Tibial artery (tissue), 4 donors: ENCODE measurements at regions not wholly inside any gene's neighbourhood (a gene's known extent, or its start where the extent isn't known, plus 50 kb on each side); places are given as distances from the start of the nearest gene placed in this dataset.

Experiments
- DNase-seq, 2 donors: peaks; one replicate each; pipeline ENCODE4 v3.0.0-alpha.2; 2019
- H3K27ac ChIP-seq, 2 donors: fragments of 200-600 bp; sonication (generic) in 1 of 2; 1 replicate in 1 of 2; 2 replicates in 1 of 2; pipeline ENCODE4 v1.5.1; 2018 to 2019; ENCODE audit warnings: mild to moderate bottlenecking in 1 of 2
- H3K27me3 ChIP-seq, 2 donors: fragments of 200-600 bp; sonication (generic) in 1 of 2; one replicate each; pipeline versions ENCODE4 v1.5.1 to v1.6.0; 2016 to 2019
- H3K36me3 ChIP-seq, 3 donors: fragments of 200-600 bp; sonication (generic) in 2 of 3; one replicate each; pipeline ENCODE4 v1.5.1; 2016 to 2019; ENCODE audit warnings: mild to moderate bottlenecking in 2 of 3
- H3K4me1 ChIP-seq, 4 donors: fragments of 200-600 bp; sonication (generic) in 2 of 4; 1 replicate in 3 of 4; 2 replicates in 1 of 4; pipeline ENCODE4 v1.5.1; 2016 to 2019
- H3K4me3 ChIP-seq, 2 donors: fragments of 200-600 bp; sonication (generic) in 1 of 2; 1 replicate in 1 of 2; 2 replicates in 1 of 2; pipeline ENCODE4 v1.5.1; 2018 to 2019; ENCODE audit warnings: mild to moderate bottlenecking in 2 of 2
- H3K9me3 ChIP-seq, 3 donors: fragments of 200-600 bp; sonication (generic) in 1 of 3; one replicate each; pipeline ENCODE4 v1.5.1; 2016 to 2019
- intact Hi-C: fragments of 100-400 bp; cut with DNase I; formaldehyde crosslinking; loops from one replicate; pipeline ENCODE4 v1.15.0; 2023; ENCODE audit warnings: low total_unique reads
- TF ChIP-seq, protein P1 (sequence below), 2 experiments: fragments of 200-600 bp in 1 of 2; fragments of 450-650 bp in 1 of 2; IDR thresholded peaks; one replicate each; pipeline ENCODE4 v1.5.1; 2017 to 2019; ENCODE audit warnings: antibody characterized with exemption in 2 of 2, mild to moderate bottlenecking in 1 of 2, moderate library complexity in 1 of 2

DNA sequence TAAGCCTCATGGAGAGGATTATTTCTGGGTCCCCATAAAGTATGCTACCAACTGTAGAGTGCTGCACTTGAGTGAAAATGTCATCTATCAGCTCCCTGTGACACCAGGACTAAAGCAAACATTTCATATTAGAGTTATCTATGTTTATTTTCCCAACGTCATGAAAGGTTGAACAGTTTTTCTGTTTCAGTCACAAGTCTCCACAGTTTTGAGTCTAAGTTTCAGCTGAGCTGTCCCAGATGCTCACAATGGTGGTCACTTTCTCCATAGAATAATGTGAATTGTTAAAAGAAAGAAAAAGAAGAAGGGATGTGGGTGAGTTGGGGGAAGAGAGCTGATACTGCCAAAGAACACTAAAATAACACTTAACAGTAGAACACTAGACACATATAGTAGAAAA lies 126.3 kb upstream of the C9orf72 start:
- intact Hi-C loops, result no loop called here
- TF ChIP-seq, protein P1, sequence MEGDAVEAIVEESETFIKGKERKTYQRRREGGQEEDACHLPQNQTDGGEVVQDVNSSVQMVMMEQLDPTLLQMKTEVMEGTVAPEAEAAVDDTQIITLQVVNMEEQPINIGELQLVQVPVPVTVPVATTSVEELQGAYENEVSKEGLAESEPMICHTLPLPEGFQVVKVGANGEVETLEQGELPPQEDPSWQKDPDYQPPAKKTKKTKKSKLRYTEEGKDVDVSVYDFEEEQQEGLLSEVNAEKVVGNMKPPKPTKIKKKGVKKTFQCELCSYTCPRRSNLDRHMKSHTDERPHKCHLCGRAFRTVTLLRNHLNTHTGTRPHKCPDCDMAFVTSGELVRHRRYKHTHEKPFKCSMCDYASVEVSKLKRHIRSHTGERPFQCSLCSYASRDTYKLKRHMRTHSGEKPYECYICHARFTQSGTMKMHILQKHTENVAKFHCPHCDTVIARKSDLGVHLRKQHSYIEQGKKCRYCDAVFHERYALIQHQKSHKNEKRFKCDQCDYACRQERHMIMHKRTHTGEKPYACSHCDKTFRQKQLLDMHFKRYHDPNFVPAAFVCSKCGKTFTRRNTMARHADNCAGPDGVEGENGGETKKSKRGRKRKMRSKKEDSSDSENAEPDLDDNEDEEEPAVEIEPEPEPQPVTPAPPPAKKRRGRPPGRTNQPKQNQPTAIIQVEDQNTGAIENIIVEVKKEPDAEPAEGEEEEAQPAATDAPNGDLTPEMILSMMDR (IDR thresholded peaks at IDR 0.05), result no peak

DNA sequence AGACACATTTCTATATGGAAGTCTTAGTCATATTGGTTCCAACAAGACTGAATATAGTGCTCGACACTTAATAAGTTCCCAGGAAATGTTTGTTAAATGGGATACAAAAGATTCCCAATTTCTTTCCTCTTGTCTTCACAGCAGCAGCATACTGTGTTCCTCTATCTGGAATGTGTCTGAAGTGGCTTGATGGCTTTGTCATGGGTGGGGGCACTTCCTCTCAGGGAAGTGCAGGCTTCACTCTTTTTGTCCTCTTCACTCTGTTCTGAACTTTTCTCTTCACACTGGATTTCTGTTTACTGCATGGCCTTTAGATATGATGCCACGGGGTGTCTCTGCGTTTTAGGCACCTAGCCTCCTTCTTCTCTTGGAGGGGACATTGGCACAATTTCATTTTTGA lies 127.7 kb upstream of the C9orf72 start:
- no peaks in the 10 kb centered on the region for H3K36me3 ChIP-seq
- H3K27me3 ChIP-seq, result no peaks in the 10 kb centered on the region
- no peaks in the 10 kb centered on the region for H3K4me1 ChIP-seq
- no peaks in the 10 kb centered on the region for H3K9me3 ChIP-seq
- TF ChIP-seq, protein P1 (IDR thresholded peaks at IDR 0.05), result no peak
- no peak overlapping the region for H3K4me3 ChIP-seq
- intact Hi-C loops, result no loop called here
- peak in 1 of 2 donors; percentile 28 for DNase-seq
- H3K27ac ChIP-seq, result no peak overlapping the region

More for the DNA sequence above, 126.3 kb upstream of the C9orf72 start:
- no peak for DNase-seq
- Histone ChIP-seq H3K9me3 (no peaks in the 10 kb centered on the region), H3K4me3 (no peak overlapping the region), H3K27ac (no peak overlapping the region), H3K36me3 (no peaks in the 10 kb centered on the region), H3K4me1 (no peaks in the 10 kb centered on the region), H3K27me3 (no peaks in the 10 kb centered on the region)

DNA sequence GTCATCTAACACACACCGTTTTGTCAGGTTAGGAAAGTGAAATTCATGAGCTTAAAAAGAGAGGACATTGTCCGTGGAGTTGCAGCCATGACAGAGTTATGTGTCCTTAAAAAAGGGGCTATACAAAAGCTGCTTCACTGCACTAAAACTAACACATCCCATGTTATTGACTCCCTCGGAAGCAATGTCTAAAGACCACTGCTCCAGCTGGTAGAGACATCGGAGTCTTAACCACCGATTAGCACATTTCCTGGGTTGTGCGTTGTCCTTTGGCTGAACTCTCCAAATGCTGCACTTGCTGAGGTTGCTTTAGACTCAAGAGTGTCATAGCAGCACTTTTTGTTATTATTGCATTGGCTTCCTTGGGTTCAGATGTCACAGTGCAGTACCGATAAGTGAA lies 128.3 kb upstream of the C9orf72 start:
- Histone ChIP-seq H3K4me3 (no peak overlapping the region), H3K36me3 (no peaks in the 10 kb centered on the region), H3K27me3 (no peaks in the 10 kb centered on the region), H3K9me3 (no peaks in the 10 kb centered on the region), H3K4me1 (no peaks in the 10 kb centered on the region), H3K27ac (no peak overlapping the region)
- DNase-seq, result peak; percentile 49 to 65
- TF ChIP-seq, protein P1 (IDR thresholded peaks at IDR 0.05), result no peak
- intact Hi-C loops, result no loop called here

DNA sequence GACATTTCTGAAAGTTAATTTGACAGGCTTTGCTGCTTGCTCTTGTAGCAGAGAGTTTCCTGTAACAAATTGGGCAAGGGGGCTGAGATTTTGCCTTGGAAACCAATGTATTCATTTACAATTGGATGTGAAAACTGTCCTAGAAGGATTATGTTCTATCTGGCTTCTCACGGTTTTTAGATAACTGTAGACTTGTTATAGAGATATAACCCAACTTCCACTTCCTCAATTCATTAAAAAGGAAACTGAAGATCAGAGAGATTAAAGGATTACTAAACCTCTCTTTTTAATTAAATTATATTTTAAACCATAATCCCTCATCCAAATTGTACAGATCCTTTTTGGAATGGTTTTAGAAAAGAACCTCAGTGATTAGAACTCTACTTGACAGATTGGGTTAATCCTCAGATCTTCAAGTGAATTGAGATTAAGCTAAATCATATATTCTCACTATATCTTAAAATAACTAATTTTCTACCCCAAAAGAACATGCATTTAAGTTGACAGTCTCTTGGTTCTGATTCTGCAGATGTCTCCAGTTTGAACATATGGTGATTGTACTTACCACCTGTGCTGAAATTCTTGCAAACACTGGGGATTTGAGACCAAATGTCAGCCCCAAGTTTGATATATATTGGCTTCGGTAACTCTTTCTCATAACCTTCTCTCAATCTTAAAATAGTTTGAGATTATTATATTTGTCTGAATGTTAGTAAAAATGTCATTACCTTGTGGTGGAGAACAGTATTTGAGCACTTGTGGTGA lies 130.1 kb upstream of the C9orf72 start:
- H3K4me1 ChIP-seq, result no peaks in the 10 kb centered on the region
- intact Hi-C loops, result no loop called here
- TF ChIP-seq, protein P1 (IDR thresholded peaks at IDR 0.05), result no peak
- no peaks in the 10 kb centered on the region for H3K9me3 ChIP-seq
- no peak overlapping the region for H3K27ac ChIP-seq
- H3K27me3 ChIP-seq, result no peaks in the 10 kb centered on the region
- DNase-seq, result no peak
- no peaks in the 10 kb centered on the region for H3K36me3 ChIP-seq
- H3K4me3 ChIP-seq, result no peak overlapping the region

DNA sequence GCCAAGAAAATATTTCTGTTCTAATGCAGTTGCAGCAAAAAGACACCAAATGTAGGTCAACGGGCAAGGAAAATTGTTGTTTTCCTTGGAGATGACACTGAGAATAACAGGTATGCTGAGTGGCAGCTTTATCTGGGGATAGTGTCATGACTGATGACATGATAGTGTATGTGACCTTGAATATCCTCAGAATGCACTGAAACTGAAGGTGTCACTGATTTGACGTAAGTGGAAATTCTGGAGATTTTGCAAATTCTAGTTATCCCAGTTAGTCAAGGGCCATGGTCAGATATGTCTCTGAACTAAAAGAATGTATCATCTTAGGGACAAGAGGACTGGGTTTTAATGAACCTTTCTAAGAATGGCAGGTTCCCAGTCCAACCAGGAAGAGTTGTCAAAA lies 138.0 kb upstream of the C9orf72 start:
- intact Hi-C loops, result no loop called here

More for the DNA sequence above, 138.0 kb upstream of the C9orf72 start:
- H3K4me3 ChIP-seq, result no peak overlapping the region
- no peak for DNase-seq
- H3K4me1 ChIP-seq, result no peaks in the 10 kb centered on the region
- H3K36me3 ChIP-seq, result no peaks in the 10 kb centered on the region
- peaks cover 0 to 6% of the 10 kb centered on the region in 2 donors for H3K27me3 ChIP-seq
- TF ChIP-seq, protein P1 (IDR thresholded peaks at IDR 0.05), result no peak
- H3K27ac ChIP-seq, result no peak overlapping the region
- peaks cover 0 to 10% (median 0%) of the 10 kb centered on the region in 3 donors for H3K9me3 ChIP-seq
